HCT116 (cell line): ENCODE measurements at regions not wholly inside any gene's neighbourhood (a gene's known extent, or its start where the extent isn't known, plus 50 kb on each side); places are given as distances from the start of the nearest gene placed in this dataset.
A peak's percentile ranks its signal among the peaks of the same experiment; 100 is the strongest.

Experiments
- ATAC-seq: fragments of 200-7000 bp; cut with Tn5 transposase; 2 replicates; pipeline ENCODE4 v1.9.1; 2020; ENCODE audit warnings: mild to moderate bottlenecking, moderate library complexity
- BruUV-seq: library from RNA; stranded (reverse); fragments of 400-500 nt; replicated peaks from 2 replicates; lab custom pipeline; 2021; lab: Mats Ljungman, UMichigan
- CTCF ChIA-PET: fragments of 300-600 bp; sonication (Branson Sonifier 250); formaldehyde crosslinking; loops from one replicate; lab custom pipeline; 2021; ENCODE audit warnings: antibody characterized with exemption; lab: Charles Lee
- POLR2A ChIA-PET: fragments of 300-600, 350-600 bp; sonication (Branson Sonifier 250); formaldehyde crosslinking; loops from one replicate; lab custom pipeline; 2021; ENCODE audit warnings: antibody characterized with exemption; lab: Charles Lee
- RAD21 ChIA-PET, 2 experiments: fragments of 300-600 bp; sonication (Branson Sonifier 250); formaldehyde crosslinking; loops; one replicate each; lab custom pipeline; 2023; ENCODE audit warnings: low total read pairs in 2 of 2; ENCODE audit not compliant: uncharacterized antibody in 2 of 2, unreplicated experiment in 2 of 2, low non-redundant PET in 1 of 2; lab: Charles Lee
- DNase-seq: peaks from one replicate; pipeline ENCODE4 v3.0.0-alpha.2; 2010; ENCODE audit warnings: low read depth, low spot score
- H2AFZ ChIP-seq: fragments of 200-600 bp; shearing (Covaris generic), sonication (generic); 2 replicates; pipeline ENCODE4 v1.6.1; 2017; ENCODE audit warnings: low read depth, mixed run types, mixed read lengths, antibody characterized with exemption, low read length; ENCODE audit not compliant: poor library complexity, severe bottlenecking
- H3K27ac ChIP-seq: 2 replicates; pipeline ENCODE4 v1.5.1; 2012; ENCODE audit warnings: low read depth, low read length
- H3K27me3 ChIP-seq: fragments of 200-600 bp; sonication (generic); 2 replicates; pipeline ENCODE4 v1.6.1; 2016; ENCODE audit warnings: mixed run types, low read length, mixed read lengths; ENCODE audit not compliant: insufficient read depth
- H3K36me3 ChIP-seq, 2 experiments: fragments of 200-500 bp in 1 of 2; fragments of 200-600 bp in 1 of 2; sonication (Bioruptor generic) in 1 of 2; sonication (generic) in 1 of 2; 2 replicates each; pipeline versions ENCODE4 v1.5.1 to v1.6.1; 2014 to 2016; ENCODE audit warnings: low read length in 2 of 2, inconsistent platforms in 1 of 2, mixed read lengths in 1 of 2, mixed run types in 1 of 2; ENCODE audit not compliant: insufficient read depth in 2 of 2, control insufficient read depth in 1 of 2
- H3K4me1 ChIP-seq, 2 experiments: fragments of 200-600 bp in 1 of 2; sonication (generic) in 1 of 2; 2 replicates each; pipeline versions ENCODE4 v1.5.1 to v1.6.1; 2012 to 2017; ENCODE audit warnings: low read length in 2 of 2, inconsistent platforms in 1 of 2, mild to moderate bottlenecking in 1 of 2, mixed read lengths in 1 of 2, mixed run types in 1 of 2, moderate library complexity in 1 of 2; ENCODE audit not compliant: insufficient read depth in 2 of 2, control insufficient read depth in 1 of 2
- H3K4me2 ChIP-seq: fragments of 200-600 bp; sonication (generic); 2 replicates; pipeline ENCODE4 v1.6.1; 2017; ENCODE audit warnings: mixed run types, low read length, mixed read lengths
- H3K4me3 ChIP-seq, 2 experiments: fragments of 200-600 bp in 1 of 2; sonication (generic) in 1 of 2; replicated peaks in 1 of 2; 2 replicates each; pipeline ENCODE4 v1.5.1; 2011 to 2016; ENCODE audit warnings: low read length in 2 of 2, control low read depth in 1 of 2, low read depth in 1 of 2, mild to moderate bottlenecking in 1 of 2, mixed read lengths in 1 of 2, mixed run types in 1 of 2
- H3K79me2 ChIP-seq: fragments of 200-600 bp; sonication (generic); 2 replicates; pipeline ENCODE4 v1.6.1; 2017; ENCODE audit warnings: mild to moderate bottlenecking, mixed run types, low read length, moderate library complexity, mixed read lengths; ENCODE audit not compliant: insufficient read depth
- H3K9ac ChIP-seq: fragments of 200-600 bp; sonication (generic); 2 replicates; pipeline ENCODE4 v1.6.1; 2016; ENCODE audit warnings: low read length, mixed read lengths
- H3K9me2 ChIP-seq: fragments of 200-600 bp; sonication (generic), shearing (Covaris generic); 2 replicates; pipeline ENCODE4 v1.6.1; 2017; ENCODE audit warnings: mixed run types, mild to moderate bottlenecking, moderate library complexity; ENCODE audit not compliant: insufficient read depth
- H3K9me3 ChIP-seq, 2 experiments: fragments of 200-500 bp in 1 of 2; fragments of 200-600 bp in 1 of 2; sonication (Bioruptor generic) in 1 of 2; sonication (generic) in 1 of 2; 2 replicates each; pipeline ENCODE4 v1.6.1; 2014 to 2017; ENCODE audit warnings: low read length in 2 of 2, mixed read lengths in 2 of 2, inconsistent platforms in 1 of 2, low read depth in 1 of 2, mild to moderate bottlenecking in 1 of 2, mixed run types in 1 of 2, moderate library complexity in 1 of 2; ENCODE audit not compliant: control insufficient read depth in 1 of 2, insufficient read depth in 1 of 2
- H4K20me1 ChIP-seq: fragments of 200-600 bp; sonication (generic), shearing (Covaris generic); 2 replicates; pipeline ENCODE4 v1.6.1; 2017; ENCODE audit warnings: mixed run types, mild to moderate bottlenecking, moderate library complexity; ENCODE audit not compliant: insufficient read depth
- CBX3 ChIP-seq: IDR thresholded peaks from 2 replicates; pipeline ENCODE4 v1.6.1; 2012; ENCODE audit warnings: low read depth
- CEBPB ChIP-seq: IDR thresholded peaks from 2 replicates; pipeline ENCODE4 v1.6.1; 2012; ENCODE audit warnings: low read depth
- CTCF ChIP-seq, 3 experiments: fragments of 200-600 bp in 1 of 3; sonication (generic) in 1 of 3; IDR thresholded peaks in 2 of 3; conservative IDR thresholded peaks in 1 of 3; 2 replicates each; pipeline ENCODE4 v1.5.1; 2012 to 2017; ENCODE audit warnings: low read depth in 2 of 3, low read length in 2 of 3, antibody characterized with exemption in 1 of 3, borderline replicate concordance in 1 of 3, control low read depth in 1 of 3, mild to moderate bottlenecking in 1 of 3, mixed read lengths in 1 of 3, mixed run types in 1 of 3, moderate library complexity in 1 of 3; ENCODE audit not compliant: insufficient read depth in 1 of 3
- ELF1 ChIP-seq: IDR thresholded peaks from 2 replicates; pipeline ENCODE4 v1.6.1; 2012; ENCODE audit warnings: low read depth, borderline replicate concordance
- EZH2 ChIP-seq: fragments of 200-600 bp; sonication (generic); IDR thresholded peaks from 2 replicates; pipeline ENCODE4 v1.6.1; 2017; ENCODE audit warnings: antibody characterized with exemption, mixed run types
- EZH2phosphoT487 ChIP-seq: fragments of 200-600 bp; IDR thresholded peaks from 2 replicates; pipeline ENCODE4 v1.6.1; 2018; ENCODE audit warnings: antibody characterized with exemption, borderline replicate concordance
- FOSL1 ChIP-seq: IDR thresholded peaks from 2 replicates; pipeline ENCODE4 v1.6.1; 2012; ENCODE audit warnings: low read depth
- JUND ChIP-seq: IDR thresholded peaks from 2 replicates; pipeline ENCODE4 v1.6.1; 2012
- POLR2A ChIP-seq: IDR thresholded peaks from 2 replicates; pipeline ENCODE4 v1.7.0; 2011; ENCODE audit warnings: borderline replicate concordance; ENCODE audit not compliant: insufficient read depth, insufficient read length; ENCODE audit errors: extremely low read depth
- REST ChIP-seq: IDR thresholded peaks from 2 replicates; pipeline ENCODE4 v1.6.1; 2012; ENCODE audit warnings: low read depth
- SIN3A ChIP-seq: IDR thresholded peaks from 2 replicates; pipeline ENCODE4 v1.6.1; 2012; ENCODE audit warnings: low read depth
- TCF7L2 ChIP-seq: IDR thresholded peaks from 2 replicates; pipeline ENCODE4 v1.7.0; 2011; ENCODE audit warnings: borderline replicate concordance, inconsistent platforms; ENCODE audit not compliant: insufficient read depth, insufficient read length; ENCODE audit errors: extremely low read depth
- ZFX ChIP-seq: fragments of 450-650 bp; IDR thresholded peaks from 2 replicates; pipeline ENCODE4 v1.6.1; 2017
- ZNF274 ChIP-seq: fragments of 200-500 bp; sonication (Bioruptor generic); IDR thresholded peaks from 2 replicates; pipeline ENCODE4 v1.6.1; 2014; ENCODE audit warnings: mild to moderate bottlenecking, low read depth, low read length, inconsistent platforms
- intact Hi-C: fragments of 100-400 bp; cut with micrococcal nuclease; formaldehyde crosslinking; loops from 2 replicates; pipeline ENCODE4 v1.10.0; 2022
- TF ChIP-seq, protein P1 (sequence below): IDR thresholded peaks from 2 replicates; pipeline ENCODE4 v1.6.1; 2012

DNA sequence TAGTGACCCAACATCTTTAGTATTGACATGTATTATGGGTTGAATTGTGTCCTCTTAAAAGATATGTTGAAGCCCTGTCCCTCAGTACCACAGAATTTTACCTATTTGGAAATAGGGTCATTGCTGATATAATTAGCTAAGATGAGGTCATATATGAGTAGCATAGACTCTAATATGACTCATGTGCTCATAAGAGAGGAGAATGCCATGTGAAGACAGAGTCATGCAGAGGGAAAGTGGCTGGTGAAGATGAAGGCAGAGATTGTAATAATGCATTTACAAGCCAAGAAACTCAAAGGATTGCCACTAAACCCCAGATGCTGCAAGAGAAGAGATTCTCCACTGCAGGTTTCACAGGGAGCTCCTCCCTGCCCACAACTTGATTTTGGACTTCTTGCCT is 496.4 kb downstream of the KIF20B start:
- no peaks in the 10 kb centered on the region for H3K9me3 ChIP-seq
- no peaks in the 10 kb centered on the region for H3K36me3 ChIP-seq
- no peak overlapping the region for H3K9ac ChIP-seq
- ATAC-seq, result no peak
- H2AFZ ChIP-seq, result no peak overlapping the region
- peak overlapping the region; percentile 31 for H3K4me2 ChIP-seq
- intact Hi-C loops, result no loop called here
- H4K20me1 ChIP-seq, result no peaks in the 10 kb centered on the region
- ChIA-PET POLR2A (no interaction called here), RAD21 (no interaction called here), CTCF (no interaction called here)
- TF ChIP-seq JUND, result peak; percentile 58
- TF ChIP-seq, protein P1, sequence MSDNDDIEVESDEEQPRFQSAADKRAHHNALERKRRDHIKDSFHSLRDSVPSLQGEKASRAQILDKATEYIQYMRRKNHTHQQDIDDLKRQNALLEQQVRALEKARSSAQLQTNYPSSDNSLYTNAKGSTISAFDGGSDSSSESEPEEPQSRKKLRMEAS, result peak; percentile 24; the same call in 1 of the 2 replicates
- TF ChIP-seq FOSL1, result peak; percentile 57
- TF ChIP-seq CTCF (IDR thresholded peaks at IDR 0.05 in 2 of 3, conservative IDR thresholded peaks at IDR 0.05 in 1 of 3; ENCODE audit: borderline replicate concordance in 1 of 3, insufficient read depth in 1 of 3, low read depth in 2 of 3, low read length in 2 of 3), result no peak
- no peaks in the 10 kb centered on the region for H3K9me2 ChIP-seq
- BruUV-seq, result no TSS peak
- H3K27me3 ChIP-seq, result no peaks in the 10 kb centered on the region
- H3K79me2 ChIP-seq, result no peaks in the 10 kb centered on the region
- H3K4me1 ChIP-seq, result peaks cover 2 to 14% of the 10 kb centered on the region in 2 experiments; a peak in 2 of 4 replicates
- no peak overlapping the region for H3K27ac ChIP-seq
- no peak overlapping the region for H3K4me3 ChIP-seq
- DNase-seq, result no peak

- POLR2A ChIA-PET, result no interaction called here
- CTCF ChIA-PET, result no interaction called here
- TF ChIP-seq ELF1 (no peak), CBX3 (no peak), POLR2A (no peak), SIN3A (no peak), EZH2phosphoT487 (no peak), ZFX (no peak), REST (no peak), ZNF274 (no peak), TCF7L2 (no peak), CEBPB (no peak), EZH2 (no peak)
Observed at GRCh38 chr10:90199093-90199492, 497.7 kb downstream of the KIF20B start.

More at GRCh38 chr10:90199093-90199492, 497.7 kb downstream of the KIF20B start:
- DNase-seq, result no peak
- Histone ChIP-seq H2AFZ (peak overlapping the region; percentile 0), H3K4me2 (no peak overlapping the region), H3K9me2 (no peaks in the 10 kb centered on the region), H3K27me3 (no peaks in the 10 kb centered on the region), H3K4me3 (no peak overlapping the region), H3K9ac (no peak overlapping the region), H3K9me3 (no peaks in the 10 kb centered on the region), H3K4me1 (peaks cover 2 to 8% of the 10 kb centered on the region in 2 experiments; a peak in 2 of 4 replicates), H3K27ac (no peak overlapping the region), H3K36me3 (no peaks in the 10 kb centered on the region), H3K79me2 (no peaks in the 10 kb centered on the region), H4K20me1 (no peaks in the 10 kb centered on the region)
- no peak for ATAC-seq
- no TSS peak for BruUV-seq
- RAD21 ChIA-PET, result no interaction called here
- intact Hi-C loops, result no loop called here
